Prostate gland (tissue), 2 donors: ENCODE measurements at regions not wholly inside any gene's neighbourhood (a gene's known extent, or its start where the extent isn't known, plus 50 kb on each side); places are given as distances from the start of the nearest gene placed in this dataset.

Experiments
- DNase-seq: peaks from one replicate; pipeline ENCODE4 v3.0.0-alpha.2; 2019; ENCODE audit warnings: low spot score
- H3K27ac ChIP-seq, 2 donors: fragments of 200-600 bp; sonication (generic); 2 replicates each; pipeline ENCODE4 v1.5.1; 2017 to 2019
- H3K27me3 ChIP-seq: fragments of 200-600 bp; sonication (generic); replicated peaks from 2 replicates; pipeline ENCODE4 v1.5.1; 2019; ENCODE audit not compliant: insufficient read depth
- H3K36me3 ChIP-seq, 2 donors: fragments of 200-600 bp; sonication (generic); 1 replicate in 1 of 2; 2 replicates in 1 of 2; pipeline versions ENCODE4 v1.5.1 to v1.8.1; 2017 to 2019
- H3K4me1 ChIP-seq: fragments of 200-600 bp; sonication (generic); replicated peaks from 2 replicates; pipeline ENCODE4 v1.5.1; 2019
- H3K4me3 ChIP-seq, 2 donors: fragments of 200-600 bp; sonication (generic); 2 replicates each; pipeline ENCODE4 v1.5.1; 2017 to 2019
- H3K9me3 ChIP-seq: fragments of 200-600 bp; sonication (generic); 2 replicates; pipeline ENCODE4 v1.5.1; 2017
- POLR2A ChIP-seq: fragments of 450-650 bp; IDR thresholded peaks from one replicate; pipeline ENCODE4 v1.6.1; 2016; ENCODE audit warnings: antibody characterized with exemption, mild to moderate bottlenecking
- POLR2AphosphoS5 ChIP-seq: sonication (generic); formaldehyde crosslinking; IDR thresholded peaks from one replicate; pipeline ENCODE4 v1.6.1; 2017; ENCODE audit warnings: antibody characterized with exemption
- WGBS: methylation state at CpG from one replicate; pipeline ENCODE4 v1.1.5; 2018; 5-methylcytosine and 5-hydroxymethylcytosine counted together
- intact Hi-C: fragments of 100-400 bp; cut with DNase I; formaldehyde crosslinking; loops from one replicate; pipeline ENCODE4 v1.14.2; 2022
- TF ChIP-seq, protein P1 (sequence below), 4 experiments: fragments of 200-600 bp in 2 of 4; fragments of 450-650 bp in 2 of 4; sonication (generic) in 2 of 4; IDR thresholded peaks; 1 replicate in 3 of 4; 2 replicates in 1 of 4; pipeline ENCODE4 v1.5.1; 2016 to 2019; ENCODE audit warnings: antibody characterized with exemption in 4 of 4, mild to moderate bottlenecking in 2 of 4, moderate library complexity in 2 of 4

DNA sequence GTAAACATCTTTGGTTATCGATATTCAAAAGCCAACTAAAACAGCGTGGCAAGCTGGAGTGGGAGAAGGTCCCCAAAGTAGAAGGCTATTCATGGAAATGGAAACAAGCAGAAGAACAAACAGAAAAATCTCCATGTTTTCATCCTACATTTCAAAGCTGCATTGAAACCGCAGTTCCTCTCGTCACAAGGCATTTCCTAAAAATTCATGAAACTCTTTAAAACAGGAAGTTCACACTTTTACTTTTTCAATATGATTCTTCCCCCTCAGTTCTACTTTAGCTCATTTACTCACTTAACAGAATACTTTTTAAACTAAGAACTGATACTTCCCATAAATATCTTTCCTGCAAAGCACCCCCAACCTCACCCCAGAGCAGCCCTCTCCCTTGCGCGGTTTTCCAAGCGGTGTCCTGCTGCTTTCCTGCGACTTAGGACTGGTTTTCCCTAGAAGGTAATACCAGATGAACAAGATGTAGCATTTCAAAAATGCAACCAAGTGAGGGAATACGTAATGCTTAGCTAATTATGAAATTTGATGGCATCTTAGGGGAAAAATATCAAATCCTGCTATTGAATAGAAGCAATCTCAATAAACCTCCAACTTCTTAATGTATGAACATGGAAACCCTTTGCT lies 228.3 kb upstream of the PKN2 start:
- intact Hi-C loops: no loop called here
- 81% methylated on average over 9 of the region's 9 CpGs for WGBS
- Histone ChIP-seq H3K36me3 (no peaks in the 10 kb centered on the region), H3K4me3 (no peak overlapping the region), H3K4me1 (no peaks in the 10 kb centered on the region), H3K27ac (no peak overlapping the region), H3K9me3 (no peaks in the 10 kb centered on the region), H3K27me3 (no peaks in the 10 kb centered on the region)
- no peak for DNase-seq
- TF ChIP-seq, protein P1, sequence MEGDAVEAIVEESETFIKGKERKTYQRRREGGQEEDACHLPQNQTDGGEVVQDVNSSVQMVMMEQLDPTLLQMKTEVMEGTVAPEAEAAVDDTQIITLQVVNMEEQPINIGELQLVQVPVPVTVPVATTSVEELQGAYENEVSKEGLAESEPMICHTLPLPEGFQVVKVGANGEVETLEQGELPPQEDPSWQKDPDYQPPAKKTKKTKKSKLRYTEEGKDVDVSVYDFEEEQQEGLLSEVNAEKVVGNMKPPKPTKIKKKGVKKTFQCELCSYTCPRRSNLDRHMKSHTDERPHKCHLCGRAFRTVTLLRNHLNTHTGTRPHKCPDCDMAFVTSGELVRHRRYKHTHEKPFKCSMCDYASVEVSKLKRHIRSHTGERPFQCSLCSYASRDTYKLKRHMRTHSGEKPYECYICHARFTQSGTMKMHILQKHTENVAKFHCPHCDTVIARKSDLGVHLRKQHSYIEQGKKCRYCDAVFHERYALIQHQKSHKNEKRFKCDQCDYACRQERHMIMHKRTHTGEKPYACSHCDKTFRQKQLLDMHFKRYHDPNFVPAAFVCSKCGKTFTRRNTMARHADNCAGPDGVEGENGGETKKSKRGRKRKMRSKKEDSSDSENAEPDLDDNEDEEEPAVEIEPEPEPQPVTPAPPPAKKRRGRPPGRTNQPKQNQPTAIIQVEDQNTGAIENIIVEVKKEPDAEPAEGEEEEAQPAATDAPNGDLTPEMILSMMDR (IDR thresholded peaks at IDR 0.05): no peak
- TF ChIP-seq POLR2AphosphoS5: no peak
- TF ChIP-seq POLR2A: no peak

DNA sequence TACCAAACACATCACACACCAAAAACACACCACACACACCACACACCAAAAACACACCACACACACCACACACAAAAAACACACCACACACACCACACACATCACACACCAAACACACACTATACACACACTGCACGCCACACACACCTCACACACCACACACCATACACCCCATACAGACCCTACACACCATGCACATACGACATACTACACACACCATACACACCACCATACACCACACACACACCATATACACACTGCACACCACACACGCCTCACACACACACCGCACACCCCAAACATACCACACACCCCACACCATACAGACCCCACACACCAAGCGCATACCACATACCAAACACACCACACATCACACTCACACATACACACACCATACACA lies 226.9 kb upstream of the PKN2 start:
- Histone ChIP-seq H3K9me3 (no peaks in the 10 kb centered on the region), H3K36me3 (no peaks in the 10 kb centered on the region), H3K27ac (no peak overlapping the region), H3K4me1 (no peaks in the 10 kb centered on the region), H3K27me3 (no peaks in the 10 kb centered on the region), H3K4me3 (no peak overlapping the region)
- intact Hi-C loops: no loop called here
- TF ChIP-seq, protein P1 (IDR thresholded peaks at IDR 0.05): no peak
- TF ChIP-seq POLR2A: no peak
- TF ChIP-seq POLR2AphosphoS5: no peak
- DNase-seq: no peak
- 95% methylated on average over 5 of the region's 5 CpGs for WGBS

DNA sequence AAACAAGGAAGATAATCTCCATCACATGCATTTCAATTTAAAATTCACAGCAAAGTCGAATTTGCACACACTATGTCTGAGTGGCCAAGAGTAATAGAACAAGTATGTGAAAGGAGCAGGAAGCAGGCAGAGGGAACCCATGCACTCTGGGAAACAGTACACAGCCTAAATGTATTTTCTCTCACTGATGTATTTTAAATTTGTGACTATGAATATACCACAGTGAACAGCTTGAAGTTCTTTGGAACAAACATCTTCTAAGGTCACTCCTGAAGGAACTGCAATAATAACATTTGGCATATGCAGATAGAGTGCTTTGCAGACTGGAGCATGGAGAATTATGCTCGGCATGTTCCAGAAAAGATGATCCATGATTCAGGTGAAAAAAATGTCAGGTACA lies 223.1 kb upstream of the PKN2 start:
- no peak overlapping the region for H3K27ac ChIP-seq
- no peaks in the 10 kb centered on the region for H3K27me3 ChIP-seq
- no peak for TF ChIP-seq POLR2A
- TF ChIP-seq POLR2AphosphoS5: no peak
- TF ChIP-seq, protein P1 (IDR thresholded peaks at IDR 0.05): no peak
- no peaks in the 10 kb centered on the region for H3K4me1 ChIP-seq
- H3K36me3 ChIP-seq: no peaks in the 10 kb centered on the region
- H3K4me3 ChIP-seq: no peak overlapping the region
- DNase-seq: no peak
- 69% methylated on average over 2 of the region's 2 CpGs for WGBS
- intact Hi-C loops: loop anchor here (5.0 kb wide), 1 partner anchor 86 kb away; no protein-coding TSS in a partner anchor
- H3K9me3 ChIP-seq: no peaks in the 10 kb centered on the region

DNA sequence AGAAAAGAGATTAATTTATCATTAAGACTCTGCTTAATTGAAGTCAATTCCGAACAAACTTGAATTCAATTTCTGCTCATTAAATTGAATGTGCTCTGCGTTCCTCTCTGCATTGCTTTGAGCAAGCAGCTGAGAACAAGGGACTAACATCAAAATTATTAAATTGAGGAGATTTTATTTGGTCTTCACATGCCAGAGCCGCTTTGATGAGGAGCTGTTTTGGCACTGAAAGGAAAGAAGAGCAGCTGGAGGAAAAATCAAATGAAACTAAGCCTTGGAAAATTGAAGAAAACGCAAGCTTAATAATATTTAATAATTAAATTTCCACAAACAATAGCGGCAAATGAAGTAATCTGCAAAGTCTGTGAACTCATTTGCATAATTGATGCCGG lies 222.0 kb upstream of the PKN2 start:
- intact Hi-C loops: loop anchor here (5.0 kb wide), 1 partner anchor 85 kb away; no protein-coding TSS in a partner anchor
- Histone ChIP-seq H3K4me3 (peak overlapping the region; percentile 18 to 30), H3K27ac (no peak overlapping the region), H3K27me3 (no peaks in the 10 kb centered on the region), H3K4me1 (no peaks in the 10 kb centered on the region), H3K9me3 (no peaks in the 10 kb centered on the region), H3K36me3 (no peaks in the 10 kb centered on the region)
- TF ChIP-seq POLR2AphosphoS5 (no peak), POLR2A (no peak)
- TF ChIP-seq, protein P1 (IDR thresholded peaks at IDR 0.05): no peak
- DNase-seq: no peak
- WGBS: 17% methylated on average over 6 of the region's 6 CpGs
